ENCODE measurements at regions not wholly inside any gene's neighbourhood (a gene's known extent, or its start where the extent isn't known, plus 50 kb on each side); places are given as distances from the start of the nearest gene placed in this dataset.
"Not testable (repeated sequence)": the region's sequence is repeated elsewhere in the genome, so short reads cannot be mapped to it uniquely, and the experiment has no call there.

GRCh38 chr15:22388365-22388764, 70.3 kb upstream of the GOLGA6L22 start:
- TF ChIP-seq CTCF (IDR thresholded peaks at IDR 0.05); REST (IDR thresholded peaks at IDR 0.05; ENCODE audit: insufficient read depth in 1 of 2, low read depth in 2 of 2, low read length in 1 of 2): not testable (repeated sequence)
